HCT116 (cell line): ENCODE measurements at regions not wholly inside any gene's neighbourhood (a gene's known extent, or its start where the extent isn't known, plus 50 kb on each side); places are given as distances from the start of the nearest gene placed in this dataset.

ENCODE experiments used
- ATAC-seq: fragments of 200-7000 bp; cut with Tn5 transposase; 2 replicates; pipeline ENCODE4 v1.9.1; 2020; ENCODE audit warnings: mild to moderate bottlenecking, moderate library complexity
- BruUV-seq: library from RNA; stranded (reverse); fragments of 400-500 nt; replicated peaks from 2 replicates; lab custom pipeline; 2021; lab: Mats Ljungman, UMichigan
- CTCF ChIA-PET: fragments of 300-600 bp; sonication (Branson Sonifier 250); formaldehyde crosslinking; loops from one replicate; lab custom pipeline; 2021; ENCODE audit warnings: antibody characterized with exemption; lab: Charles Lee
- POLR2A ChIA-PET: fragments of 300-600, 350-600 bp; sonication (Branson Sonifier 250); formaldehyde crosslinking; loops from one replicate; lab custom pipeline; 2021; ENCODE audit warnings: antibody characterized with exemption; lab: Charles Lee
- RAD21 ChIA-PET, 2 experiments: fragments of 300-600 bp; sonication (Branson Sonifier 250); formaldehyde crosslinking; loops; one replicate each; lab custom pipeline; 2023; ENCODE audit warnings: low total read pairs in 2 of 2; ENCODE audit not compliant: uncharacterized antibody in 2 of 2, unreplicated experiment in 2 of 2, low non-redundant PET in 1 of 2; lab: Charles Lee
- DNase-seq: peaks from one replicate; pipeline ENCODE4 v3.0.0-alpha.2; 2010; ENCODE audit warnings: low read depth, low spot score
- H2AFZ ChIP-seq: fragments of 200-600 bp; shearing (Covaris generic), sonication (generic); 2 replicates; pipeline ENCODE4 v1.6.1; 2017; ENCODE audit warnings: low read depth, mixed run types, mixed read lengths, antibody characterized with exemption, low read length; ENCODE audit not compliant: poor library complexity, severe bottlenecking
- H3K27ac ChIP-seq: 2 replicates; pipeline ENCODE4 v1.5.1; 2012; ENCODE audit warnings: low read depth, low read length
- H3K27me3 ChIP-seq: fragments of 200-600 bp; sonication (generic); 2 replicates; pipeline ENCODE4 v1.6.1; 2016; ENCODE audit warnings: mixed run types, low read length, mixed read lengths; ENCODE audit not compliant: insufficient read depth
- H3K36me3 ChIP-seq, 2 experiments: fragments of 200-500 bp in 1 of 2; fragments of 200-600 bp in 1 of 2; sonication (Bioruptor generic) in 1 of 2; sonication (generic) in 1 of 2; 2 replicates each; pipeline versions ENCODE4 v1.5.1 to v1.6.1; 2014 to 2016; ENCODE audit warnings: low read length in 2 of 2, inconsistent platforms in 1 of 2, mixed read lengths in 1 of 2, mixed run types in 1 of 2; ENCODE audit not compliant: insufficient read depth in 2 of 2, control insufficient read depth in 1 of 2
- H3K4me1 ChIP-seq, 2 experiments: fragments of 200-600 bp in 1 of 2; sonication (generic) in 1 of 2; 2 replicates each; pipeline versions ENCODE4 v1.5.1 to v1.6.1; 2012 to 2017; ENCODE audit warnings: low read length in 2 of 2, inconsistent platforms in 1 of 2, mild to moderate bottlenecking in 1 of 2, mixed read lengths in 1 of 2, mixed run types in 1 of 2, moderate library complexity in 1 of 2; ENCODE audit not compliant: insufficient read depth in 2 of 2, control insufficient read depth in 1 of 2
- H3K4me2 ChIP-seq: fragments of 200-600 bp; sonication (generic); 2 replicates; pipeline ENCODE4 v1.6.1; 2017; ENCODE audit warnings: mixed run types, low read length, mixed read lengths
- H3K4me3 ChIP-seq, 2 experiments: fragments of 200-600 bp in 1 of 2; sonication (generic) in 1 of 2; replicated peaks in 1 of 2; 2 replicates each; pipeline ENCODE4 v1.5.1; 2011 to 2016; ENCODE audit warnings: low read length in 2 of 2, control low read depth in 1 of 2, low read depth in 1 of 2, mild to moderate bottlenecking in 1 of 2, mixed read lengths in 1 of 2, mixed run types in 1 of 2
- H3K79me2 ChIP-seq: fragments of 200-600 bp; sonication (generic); 2 replicates; pipeline ENCODE4 v1.6.1; 2017; ENCODE audit warnings: mild to moderate bottlenecking, mixed run types, low read length, moderate library complexity, mixed read lengths; ENCODE audit not compliant: insufficient read depth
- H3K9ac ChIP-seq: fragments of 200-600 bp; sonication (generic); 2 replicates; pipeline ENCODE4 v1.6.1; 2016; ENCODE audit warnings: low read length, mixed read lengths
- H3K9me2 ChIP-seq: fragments of 200-600 bp; sonication (generic), shearing (Covaris generic); 2 replicates; pipeline ENCODE4 v1.6.1; 2017; ENCODE audit warnings: mixed run types, mild to moderate bottlenecking, moderate library complexity; ENCODE audit not compliant: insufficient read depth
- H3K9me3 ChIP-seq, 2 experiments: fragments of 200-500 bp in 1 of 2; fragments of 200-600 bp in 1 of 2; sonication (Bioruptor generic) in 1 of 2; sonication (generic) in 1 of 2; 2 replicates each; pipeline ENCODE4 v1.6.1; 2014 to 2017; ENCODE audit warnings: low read length in 2 of 2, mixed read lengths in 2 of 2, inconsistent platforms in 1 of 2, low read depth in 1 of 2, mild to moderate bottlenecking in 1 of 2, mixed run types in 1 of 2, moderate library complexity in 1 of 2; ENCODE audit not compliant: control insufficient read depth in 1 of 2, insufficient read depth in 1 of 2
- H4K20me1 ChIP-seq: fragments of 200-600 bp; sonication (generic), shearing (Covaris generic); 2 replicates; pipeline ENCODE4 v1.6.1; 2017; ENCODE audit warnings: mixed run types, mild to moderate bottlenecking, moderate library complexity; ENCODE audit not compliant: insufficient read depth
- ATF3 ChIP-seq: IDR thresholded peaks from 2 replicates; pipeline ENCODE4 v1.6.1; 2012
- CEBPB ChIP-seq: IDR thresholded peaks from 2 replicates; pipeline ENCODE4 v1.6.1; 2012; ENCODE audit warnings: low read depth
- ELF1 ChIP-seq: IDR thresholded peaks from 2 replicates; pipeline ENCODE4 v1.6.1; 2012; ENCODE audit warnings: low read depth, borderline replicate concordance
- EZH2 ChIP-seq: fragments of 200-600 bp; sonication (generic); IDR thresholded peaks from 2 replicates; pipeline ENCODE4 v1.6.1; 2017; ENCODE audit warnings: antibody characterized with exemption, mixed run types
- EZH2phosphoT487 ChIP-seq: fragments of 200-600 bp; IDR thresholded peaks from 2 replicates; pipeline ENCODE4 v1.6.1; 2018; ENCODE audit warnings: antibody characterized with exemption, borderline replicate concordance
- JUND ChIP-seq: IDR thresholded peaks from 2 replicates; pipeline ENCODE4 v1.6.1; 2012
- MAX ChIP-seq: IDR thresholded peaks from 2 replicates; pipeline ENCODE4 v1.6.1; 2012
- POLR2A ChIP-seq: IDR thresholded peaks from 2 replicates; pipeline ENCODE4 v1.7.0; 2011; ENCODE audit warnings: borderline replicate concordance; ENCODE audit not compliant: insufficient read depth, insufficient read length; ENCODE audit errors: extremely low read depth
- RAD21 ChIP-seq: IDR thresholded peaks from 2 replicates; pipeline ENCODE4 v1.6.1; 2012; ENCODE audit warnings: low read depth, mild to moderate bottlenecking
- REST ChIP-seq: IDR thresholded peaks from 2 replicates; pipeline ENCODE4 v1.6.1; 2012; ENCODE audit warnings: low read depth
- SIN3A ChIP-seq: IDR thresholded peaks from 2 replicates; pipeline ENCODE4 v1.6.1; 2012; ENCODE audit warnings: low read depth
- SP1 ChIP-seq: IDR thresholded peaks from 2 replicates; pipeline ENCODE4 v1.6.1; 2012; ENCODE audit warnings: low read depth
- TCF7L2 ChIP-seq: IDR thresholded peaks from 2 replicates; pipeline ENCODE4 v1.7.0; 2011; ENCODE audit warnings: borderline replicate concordance, inconsistent platforms; ENCODE audit not compliant: insufficient read depth, insufficient read length; ENCODE audit errors: extremely low read depth
- YY1 ChIP-seq: IDR thresholded peaks from 2 replicates; pipeline ENCODE4 v1.6.1; 2011; ENCODE audit warnings: low read length, low read depth, moderate library complexity, mild to moderate bottlenecking; ENCODE audit not compliant: insufficient replicate concordance; ENCODE audit errors: extremely low read depth
- ZFX ChIP-seq: fragments of 450-650 bp; IDR thresholded peaks from 2 replicates; pipeline ENCODE4 v1.6.1; 2017
- ZNF274 ChIP-seq: fragments of 200-500 bp; sonication (Bioruptor generic); IDR thresholded peaks from 2 replicates; pipeline ENCODE4 v1.6.1; 2014; ENCODE audit warnings: mild to moderate bottlenecking, low read depth, low read length, inconsistent platforms
- intact Hi-C: fragments of 100-400 bp; cut with micrococcal nuclease; formaldehyde crosslinking; loops from 2 replicates; pipeline ENCODE4 v1.10.0; 2022

GRCh38 chr12:69028941-69029729 lies 96.2 kb upstream of the CPM start:
- Histone ChIP-seq H4K20me1 (no peaks in the 10 kb centered on the region), H3K27me3 (no peaks in the 10 kb centered on the region), H3K27ac (no peak overlapping the region), H3K9ac (no peak overlapping the region), H3K4me1 (peaks cover 0 to 20% of the 10 kb centered on the region in 2 experiments; a peak in 3 of 4 replicates), H3K4me2 (no peak overlapping the region), H3K79me2 (no peaks in the 10 kb centered on the region), H3K36me3 (no peaks in the 10 kb centered on the region), H3K4me3 (no peak overlapping the region), H3K9me3 (no peaks in the 10 kb centered on the region), H2AFZ (no peak overlapping the region), H3K9me2 (no peaks in the 10 kb centered on the region)
- intact Hi-C loops = no loop called here
- no TSS peak for BruUV-seq
- CTCF ChIA-PET = no interaction called here
- TF ChIP-seq EZH2 = no peak
- no peak for TF ChIP-seq CEBPB
- TF ChIP-seq YY1 = no peak
- TF ChIP-seq RAD21 = no peak
- no peak for TF ChIP-seq ZNF274
- TF ChIP-seq ATF3 = no peak
- TF ChIP-seq SP1 = no peak
- ATAC-seq (no peak), DNase-seq (no peak)
- RAD21 ChIA-PET = no interaction called here
- POLR2A ChIA-PET = no interaction called here

- no peaks in the 10 kb centered on the region for H3K9me2 ChIP-seq
- H3K27ac ChIP-seq = no peak overlapping the region
- H3K4me1 ChIP-seq = peaks cover 0 to 8% of the 10 kb centered on the region in 2 experiments; a peak in 1 of 4 replicates
- H4K20me1 ChIP-seq = no peaks in the 10 kb centered on the region
- H3K27me3 ChIP-seq = no peaks in the 10 kb centered on the region
- no peaks in the 10 kb centered on the region for H3K36me3 ChIP-seq
- no peaks in the 10 kb centered on the region for H3K9me3 ChIP-seq
- CTCF ChIA-PET = no interaction called here
- H3K9ac ChIP-seq = no peak overlapping the region
- intact Hi-C loops = no loop called here
- H2AFZ ChIP-seq = no peak overlapping the region
- H3K79me2 ChIP-seq = no peaks in the 10 kb centered on the region
- BruUV-seq = no TSS peak
- DNase-seq (no peak), ATAC-seq (no peak)
- POLR2A ChIA-PET = no interaction called here
- no peak overlapping the region for H3K4me3 ChIP-seq
- RAD21 ChIA-PET = no interaction called here
- no peak overlapping the region for H3K4me2 ChIP-seq
- TF ChIP-seq MAX = no peak
- no peak for TF ChIP-seq EZH2phosphoT487
- no peak for TF ChIP-seq TCF7L2
- TF ChIP-seq SIN3A = no peak
- TF ChIP-seq EZH2 = no peak
- no peak for TF ChIP-seq ZFX
- TF ChIP-seq JUND = no peak
- no peak for TF ChIP-seq ELF1
- TF ChIP-seq POLR2A = no peak
- no peak for TF ChIP-seq REST
- no peak for TF ChIP-seq RAD21
Measured at GRCh38 chr12:69030321-69030720, 97.3 kb upstream of the CPM start.
